HL-60 (cell line): ENCODE measurements at regions not wholly inside any gene's neighbourhood (a gene's known extent, or its start where the extent isn't known, plus 50 kb on each side); places are given as distances from the start of the nearest gene placed in this dataset.

ENCODE experiments used
- CTCF ChIP-seq: IDR thresholded peaks from one replicate; pipeline ENCODE4 v1.5.1; 2011; ENCODE audit warnings: low read length, control low read depth, inconsistent platforms; ENCODE audit not compliant: insufficient read depth
- GABPA ChIP-seq: IDR thresholded peaks from 2 replicates; pipeline ENCODE4 v1.6.1; 2012; ENCODE audit warnings: low read depth
- POLR2AphosphoS5 ChIP-seq: IDR thresholded peaks from 2 replicates; pipeline ENCODE4 v1.6.1; 2012; ENCODE audit warnings: low read depth
- REST ChIP-seq: IDR thresholded peaks from 2 replicates; pipeline ENCODE4 v1.6.1; 2012; ENCODE audit warnings: low read depth; ENCODE audit not compliant: insufficient replicate concordance

GRCh38 chr7:82685214-82685613, 241.6 kb upstream of the CACNA2D1 start:
- TF ChIP-seq CTCF (no peak), REST (no peak), POLR2AphosphoS5 (no peak), GABPA (no peak)
